ENCODE measurements at regions not wholly inside any gene's neighbourhood (a gene's known extent, or its start where the extent isn't known, plus 50 kb on each side); places are given as distances from the start of the nearest gene placed in this dataset.

- no peaks in the 10 kb centered on the region for H3K9me3 Mint-ChIP-seq
- H3K36me3 Mint-ChIP-seq (ENCODE audit: low read depth), result no peaks in the 10 kb centered on the region
- no peaks in the 10 kb centered on the region for H3K27me3 Mint-ChIP-seq (ENCODE audit: low read depth)
- H3K4me1 Mint-ChIP-seq, result no peaks in the 10 kb centered on the region
- no peak overlapping the region for H3K4me3 Mint-ChIP-seq
- no peak for TF ChIP-seq CTCF (conservative IDR thresholded peaks at IDR 0.05)
- no peak for DNase-seq (ENCODE audit: low read depth, low spot score)
- no peak overlapping the region for H3K27ac Mint-ChIP-seq (ENCODE audit: unreplicated experiment)
Measured at GRCh38 chr7:69360913-69361312, 237.4 kb upstream of the AUTS2 start.

- Mint-ChIP-seq H3K4me3 (no peak overlapping the region), H3K27me3 (ENCODE audit: low read depth) (no peaks in the 10 kb centered on the region), H3K36me3 (ENCODE audit: low read depth) (no peaks in the 10 kb centered on the region), H3K9me3 (no peaks in the 10 kb centered on the region), H3K4me1 (no peaks in the 10 kb centered on the region), H3K27ac (ENCODE audit: unreplicated experiment) (no peak overlapping the region)
- DNase-seq (ENCODE audit: low read depth, low spot score), result no peak
- no peak for TF ChIP-seq CTCF (conservative IDR thresholded peaks at IDR 0.05)
Measured at GRCh38 chr7:69363136-69363535, 235.1 kb upstream of the AUTS2 start.

DNA sequence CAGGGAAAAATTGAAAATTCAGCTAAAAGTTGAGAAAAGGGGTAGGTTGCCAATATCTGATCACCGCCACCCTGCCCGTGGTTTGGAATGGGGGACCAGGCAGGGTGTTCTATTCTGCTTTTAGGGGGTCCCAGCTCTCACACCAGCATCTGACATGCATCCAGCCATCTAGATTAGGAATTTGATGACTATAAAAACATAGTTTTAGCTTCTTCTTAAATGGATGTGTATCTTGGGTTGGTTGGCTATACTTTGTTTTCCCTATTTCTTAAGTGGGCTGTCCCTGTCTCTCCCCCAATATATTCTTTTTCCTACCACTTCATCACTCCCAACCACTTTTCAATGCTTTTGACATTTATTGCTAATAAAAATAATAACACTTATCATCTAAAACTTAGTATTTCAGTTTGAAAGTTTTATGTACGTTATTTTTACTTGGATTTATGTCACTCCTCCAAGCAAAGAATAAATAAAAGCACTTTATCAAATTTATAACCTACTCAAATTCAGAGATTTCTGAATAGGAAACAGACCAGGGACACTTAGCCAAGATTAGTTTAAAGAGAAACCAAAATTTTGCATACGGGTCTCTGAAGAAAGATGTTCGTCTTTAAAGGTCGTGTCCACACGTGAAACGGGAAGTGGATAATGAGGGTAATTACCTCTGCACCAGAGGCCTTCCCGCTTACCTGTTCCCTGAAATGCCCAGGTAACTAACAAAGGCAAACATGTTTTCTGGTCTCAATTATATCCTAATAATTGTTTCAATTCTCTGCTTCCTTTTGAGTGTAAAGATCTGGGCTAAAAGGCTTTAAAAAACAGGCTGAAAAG, 233.2 kb upstream of the AUTS2 start:
- H3K27me3 Mint-ChIP-seq (ENCODE audit: low read depth), result no peaks in the 10 kb centered on the region
- H3K4me1 Mint-ChIP-seq, result no peaks in the 10 kb centered on the region
- H3K36me3 Mint-ChIP-seq (ENCODE audit: low read depth), result no peaks in the 10 kb centered on the region
- TF ChIP-seq CTCF (conservative IDR thresholded peaks at IDR 0.05), result no peak
- no peaks in the 10 kb centered on the region for H3K9me3 Mint-ChIP-seq
- H3K4me3 Mint-ChIP-seq, result no peak overlapping the region
- DNase-seq (ENCODE audit: low read depth, low spot score), result no peak
- no peak overlapping the region for H3K27ac Mint-ChIP-seq (ENCODE audit: unreplicated experiment)

GRCh38 chr7:69365651-69366192, 232.6 kb upstream of the AUTS2 start:
- DNase-seq (ENCODE audit: low read depth, low spot score), result no peak
- no peaks in the 10 kb centered on the region for H3K27me3 Mint-ChIP-seq (ENCODE audit: low read depth)
- no peak overlapping the region for H3K4me3 Mint-ChIP-seq
- H3K4me1 Mint-ChIP-seq, result no peaks in the 10 kb centered on the region
- H3K36me3 Mint-ChIP-seq (ENCODE audit: low read depth), result no peaks in the 10 kb centered on the region
- TF ChIP-seq CTCF (conservative IDR thresholded peaks at IDR 0.05), result no peak
- H3K27ac Mint-ChIP-seq (ENCODE audit: unreplicated experiment), result no peak overlapping the region
- H3K9me3 Mint-ChIP-seq, result no peaks in the 10 kb centered on the region

GRCh38 chr7:69367780-69368179, 230.5 kb upstream of the AUTS2 start:
- no peaks in the 10 kb centered on the region for H3K9me3 Mint-ChIP-seq
- DNase-seq (ENCODE audit: low read depth, low spot score), result no peak
- no peaks in the 10 kb centered on the region for H3K4me1 Mint-ChIP-seq
- no peak overlapping the region for H3K4me3 Mint-ChIP-seq
- peak overlapping the region; percentile 1 for H3K27ac Mint-ChIP-seq (ENCODE audit: unreplicated experiment)
- H3K36me3 Mint-ChIP-seq (ENCODE audit: low read depth), result no peaks in the 10 kb centered on the region
- no peaks in the 10 kb centered on the region for H3K27me3 Mint-ChIP-seq (ENCODE audit: low read depth)
- TF ChIP-seq CTCF (conservative IDR thresholded peaks at IDR 0.05), result no peak
